ENCODE measurements at regions not wholly inside any gene's neighbourhood (a gene's known extent, or its start where the extent isn't known, plus 50 kb on each side); places are given as distances from the start of the nearest gene placed in this dataset.

GRCh38 chr18:25409971-25410370 lies 58.0 kb upstream of the ZNF521 start:
- no peak for ATAC-seq
- TF ChIP-seq CTCF (IDR thresholded peaks at IDR 0.05), result no peak
- Histone ChIP-seq H3K9me3 (no peaks in the 10 kb centered on the region), H3K4me1 (no peaks in the 10 kb centered on the region), H3K27me3 (ENCODE audit: insufficient read depth in 3 of 3, low read length in 2 of 3) (no peaks in the 10 kb centered on the region), H3K36me3 (ENCODE audit: insufficient read depth in 1 of 2, low read depth in 1 of 2) (no peaks in the 10 kb centered on the region), H3K27ac (no peak overlapping the region), H3K4me3 (no peak overlapping the region)
- intact Hi-C loops (cut with DNase I), result no loop called here
- WGBS, 3 donors, result 92 to 99% (median 92%) methylated on average over 2 of the region's 2 CpGs
- DNase-seq, result no peak

GRCh38 chr18:25408293-25408692 lies 56.3 kb upstream of the ZNF521 start:
- no peak for DNase-seq
- Histone ChIP-seq H3K27me3 (ENCODE audit: insufficient read depth in 3 of 3, low read length in 2 of 3) (no peaks in the 10 kb centered on the region), H3K9me3 (no peaks in the 10 kb centered on the region), H3K4me3 (no peak overlapping the region), H3K27ac (no peak overlapping the region), H3K36me3 (ENCODE audit: insufficient read depth in 1 of 2, low read depth in 1 of 2) (no peaks in the 10 kb centered on the region), H3K4me1 (no peaks in the 10 kb centered on the region)
- no peak for TF ChIP-seq CTCF (IDR thresholded peaks at IDR 0.05)
- ATAC-seq, result no peak
- 76 to 85% (median 81%) methylated on average over 4 of the region's 4 CpGs for WGBS, 3 donors
- intact Hi-C loops (cut with DNase I), result no loop called here
